HG03066 (cell line): ENCODE measurements at regions not wholly inside any gene's neighbourhood (a gene's known extent, or its start where the extent isn't known, plus 50 kb on each side); places are given as distances from the start of the nearest gene placed in this dataset.
"Not testable (repeated sequence)": the region's sequence is repeated elsewhere in the genome, so short reads cannot be mapped to it uniquely, and the experiment has no call there.

ENCODE experiments used
- ATAC-seq: cut with Tn5 transposase; IDR thresholded peaks from one replicate; pipeline ENCODE4 v1.9.1; 2021; ENCODE audit warnings: low read depth; ENCODE audit not compliant: unreplicated experiment

- ATAC-seq: no peak
Measured at GRCh38 chr22:48782326-48782725, 1045.3 kb downstream of the BRD1 start.

DNA sequence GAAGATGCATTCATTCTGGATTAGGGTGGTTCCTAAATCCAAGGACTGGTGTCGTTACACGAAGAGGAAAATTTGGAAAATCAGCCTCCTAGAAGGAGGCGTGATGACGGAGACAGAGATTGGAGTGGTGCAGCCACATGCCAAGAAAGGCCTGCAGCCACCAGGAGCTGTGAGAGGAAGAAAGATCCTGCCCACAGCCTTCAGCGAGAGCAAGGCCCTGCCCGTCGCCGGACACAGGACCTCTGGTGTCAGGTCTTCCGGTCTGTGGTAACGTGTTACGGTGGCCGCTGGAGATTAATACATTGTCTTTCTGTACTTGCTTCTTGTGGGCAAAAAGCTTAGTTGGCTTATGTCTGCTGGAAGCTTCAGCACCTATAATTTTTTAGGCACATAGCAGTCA, 1045.8 kb downstream of the BRD1 start:
- no peak for ATAC-seq

DNA sequence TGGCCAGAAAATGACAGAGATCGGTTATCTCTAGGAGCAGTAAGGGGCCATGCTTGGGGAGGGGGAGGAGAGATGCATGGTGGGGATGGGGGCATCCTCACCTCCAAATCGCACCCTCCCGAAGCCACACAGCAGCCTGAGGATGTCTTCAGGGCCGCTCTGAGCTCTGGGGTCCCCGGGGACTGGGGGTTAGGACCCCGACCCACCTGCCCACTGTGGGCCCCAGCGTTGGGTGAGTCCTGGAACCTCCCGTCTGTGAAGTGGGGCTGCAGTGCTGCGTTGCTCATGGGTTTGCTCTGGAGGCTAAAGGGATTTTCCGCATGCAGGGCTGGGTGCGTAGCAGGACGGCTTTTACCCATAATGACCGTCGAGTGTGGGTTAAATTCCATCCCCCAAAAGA, 1046.3 kb downstream of the BRD1 start:
- no peak for ATAC-seq

DNA sequence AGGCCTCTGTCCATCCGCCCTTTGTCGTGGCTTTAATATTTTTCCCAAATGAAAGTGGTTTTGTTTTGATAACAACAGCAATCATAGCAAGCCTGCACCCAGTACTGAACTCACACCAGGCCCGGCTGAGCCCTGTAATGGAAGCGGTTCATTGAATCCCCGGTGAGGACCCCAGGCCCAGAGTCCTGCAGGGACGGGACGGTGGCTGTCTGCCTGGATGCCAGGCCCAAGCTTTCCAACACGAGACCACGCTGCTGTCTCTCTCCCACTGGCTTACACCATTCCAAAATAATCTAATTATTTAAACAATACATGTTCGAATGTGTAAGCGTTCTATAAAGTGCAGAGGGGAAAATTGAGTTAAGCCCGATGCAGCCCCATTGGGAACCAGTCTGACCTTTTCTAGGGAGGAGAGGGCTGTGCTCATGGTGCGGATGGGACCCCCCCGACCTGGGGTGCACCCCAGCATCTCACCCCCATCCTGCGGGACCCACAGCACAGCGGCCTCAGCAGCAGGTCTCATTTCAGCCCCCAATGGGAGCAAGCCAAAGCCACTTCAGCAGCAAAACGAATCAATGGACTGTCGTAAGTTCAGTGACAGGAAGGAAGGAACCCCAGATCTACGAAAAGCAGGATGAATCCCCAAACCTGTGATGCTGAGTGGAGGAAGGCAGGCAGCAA, 1046.9 kb downstream of the BRD1 start:
- ATAC-seq: no peak

DNA sequence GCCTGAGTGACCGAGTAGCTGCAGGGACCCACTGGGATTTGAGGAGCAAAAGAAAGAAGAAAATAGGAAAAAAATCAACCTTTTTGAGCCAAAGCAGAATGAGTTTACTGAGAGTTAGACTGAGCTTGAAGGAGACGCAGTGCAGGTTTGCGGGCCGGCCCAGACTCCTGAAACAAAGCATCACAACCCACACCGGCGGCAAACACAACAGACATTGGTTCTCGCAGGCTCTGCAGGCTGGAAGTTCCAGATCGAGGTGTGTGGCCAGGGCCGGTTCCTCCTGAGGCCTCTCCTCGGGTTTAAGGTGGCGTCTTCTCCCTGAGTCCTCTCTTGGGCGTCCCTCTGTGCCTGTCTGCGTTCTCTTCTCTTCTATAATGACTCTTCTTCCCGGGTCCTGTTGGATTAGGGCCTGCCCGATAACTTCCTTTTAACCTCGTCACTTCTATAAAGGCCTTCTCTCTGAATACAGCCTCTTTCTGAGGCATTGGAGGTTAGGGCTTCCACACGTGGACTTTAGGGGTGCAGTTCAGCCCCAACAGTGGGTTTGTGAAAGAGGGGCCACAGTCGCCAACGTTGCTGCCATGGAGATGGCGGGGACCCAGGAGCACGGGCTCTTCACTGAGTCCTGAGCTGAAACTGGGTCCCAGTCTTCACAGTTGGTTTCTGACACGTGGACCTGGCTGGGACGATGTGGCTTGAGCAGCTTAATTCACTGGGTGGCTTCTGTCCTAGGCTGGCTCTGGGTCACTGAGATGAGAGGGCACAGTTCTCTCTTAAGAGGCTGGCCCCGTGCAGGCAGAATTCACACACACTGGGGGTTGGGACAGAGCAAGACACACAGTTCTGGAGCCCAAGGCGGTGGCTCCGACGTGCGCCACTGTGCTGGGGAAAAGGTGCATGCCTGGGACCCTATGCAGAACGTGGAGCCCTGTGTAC, 1047.7 kb downstream of the BRD1 start:
- ATAC-seq: no peak

GRCh38 chr22:48779211-48779643, 1048.4 kb downstream of the BRD1 start:
- no peak for ATAC-seq

DNA sequence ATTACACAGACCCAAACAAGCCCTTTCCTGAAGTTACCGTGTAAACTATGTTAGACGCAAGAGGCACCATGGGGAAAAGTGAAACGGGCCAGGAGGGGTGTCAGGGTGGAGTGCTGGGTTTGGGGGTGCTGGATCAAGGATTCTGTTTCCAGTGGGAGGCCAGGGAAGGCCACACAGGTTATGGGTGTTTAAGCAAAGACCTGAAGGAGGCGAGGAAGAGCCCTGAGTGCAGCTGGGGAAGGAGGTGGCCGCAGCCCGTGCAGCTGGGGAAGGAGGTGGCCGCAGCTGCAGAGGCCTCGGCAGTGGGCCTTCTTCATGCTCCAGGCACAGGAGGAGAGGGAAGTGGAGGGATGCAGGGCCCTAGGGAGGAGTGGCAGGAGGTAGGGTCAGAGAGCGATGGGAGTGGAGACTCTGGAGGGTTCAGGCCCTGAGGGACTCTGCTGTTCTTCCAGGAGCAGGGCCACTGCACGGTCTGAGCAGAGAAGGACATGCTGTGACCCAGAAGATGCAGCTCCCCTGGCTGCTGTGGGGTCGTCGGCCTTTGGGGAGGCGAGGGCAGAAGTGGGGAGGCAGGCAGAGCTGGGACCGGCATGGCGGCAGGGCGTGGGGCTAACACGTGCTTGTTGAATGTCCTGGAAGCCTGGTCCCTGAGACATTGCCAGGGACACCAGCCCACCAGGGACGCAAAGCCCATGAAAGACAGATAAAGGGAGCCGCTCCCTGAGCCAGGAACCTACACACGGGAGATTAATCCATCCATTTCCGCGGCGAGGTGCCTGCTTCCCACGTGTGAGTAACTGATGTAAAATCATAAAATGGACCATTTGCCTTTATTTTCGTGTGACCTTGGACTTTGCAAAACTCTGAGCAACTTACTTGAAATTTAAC, 1049.1 kb downstream of the BRD1 start:
- ATAC-seq: no peak

DNA sequence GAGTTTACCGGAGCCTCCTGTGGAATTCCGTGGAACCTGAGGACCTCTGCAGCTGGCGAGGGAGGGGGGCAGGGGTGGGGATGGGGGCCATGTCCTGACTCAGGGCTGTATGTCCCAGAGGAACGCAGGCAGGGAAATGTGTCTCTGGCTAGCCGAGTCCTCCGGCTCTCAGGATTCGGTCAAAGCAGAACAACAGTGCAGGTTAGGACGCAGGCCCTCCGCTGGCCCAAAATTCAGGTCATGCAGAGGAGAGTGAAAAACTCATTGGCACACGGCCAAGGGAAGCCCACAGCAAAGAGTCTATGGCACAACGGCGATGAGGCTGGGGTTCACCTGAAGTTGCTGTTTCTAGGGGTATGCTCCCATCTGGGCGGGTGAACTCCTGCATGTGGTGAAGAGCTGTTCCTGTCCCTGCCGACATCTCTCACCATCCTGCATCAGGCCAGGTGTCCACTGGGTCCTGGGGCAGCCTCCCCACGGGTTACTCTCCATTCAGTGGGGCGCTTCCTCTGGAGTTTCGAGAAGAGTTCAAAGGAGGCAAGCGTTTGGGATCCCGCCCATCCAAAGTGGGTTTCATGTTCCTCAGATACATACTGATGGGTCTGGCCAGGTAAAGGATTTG, 1055.3 kb downstream of the BRD1 start:
- ATAC-seq: no peak

DNA sequence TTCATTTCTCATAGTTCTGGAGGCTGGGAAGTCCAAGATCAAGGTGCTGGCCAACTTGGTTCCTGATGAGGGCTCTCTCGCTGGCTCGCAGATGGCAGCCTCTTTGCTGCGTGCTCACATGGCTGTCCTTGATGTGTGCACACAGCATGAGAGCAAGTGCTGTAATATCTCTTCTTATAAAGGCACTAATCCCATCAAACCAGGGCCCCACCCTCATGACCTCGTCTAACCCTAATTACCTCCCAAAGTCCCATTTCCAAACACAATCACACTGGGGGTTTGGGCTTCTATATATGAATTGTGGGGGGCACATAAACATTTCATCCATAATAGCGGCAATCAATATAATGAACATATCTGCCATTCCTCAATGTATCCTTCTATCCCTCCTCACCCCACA, 1062.1 kb downstream of the BRD1 start:
- ATAC-seq: no peak

DNA sequence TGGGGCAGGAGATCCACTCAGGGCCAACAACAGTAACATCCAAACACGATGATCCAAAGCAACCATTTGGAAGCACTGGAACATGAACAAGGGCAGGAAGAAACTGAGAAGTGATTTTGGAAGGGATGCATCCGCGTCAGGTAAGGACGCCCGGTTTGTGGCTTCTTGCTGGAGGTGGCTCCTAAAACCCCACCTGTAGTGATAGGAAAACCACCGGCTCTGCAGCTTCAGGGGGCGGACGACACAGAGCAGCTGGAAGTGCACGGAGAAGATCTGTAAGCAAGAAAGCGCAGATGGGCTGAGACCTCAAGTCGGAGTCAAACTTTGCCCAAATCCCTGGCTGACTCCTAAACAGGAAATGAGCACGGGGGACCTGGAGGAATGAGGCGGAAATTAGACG, 1066.1 kb downstream of the BRD1 start:
- no peak for ATAC-seq

DNA sequence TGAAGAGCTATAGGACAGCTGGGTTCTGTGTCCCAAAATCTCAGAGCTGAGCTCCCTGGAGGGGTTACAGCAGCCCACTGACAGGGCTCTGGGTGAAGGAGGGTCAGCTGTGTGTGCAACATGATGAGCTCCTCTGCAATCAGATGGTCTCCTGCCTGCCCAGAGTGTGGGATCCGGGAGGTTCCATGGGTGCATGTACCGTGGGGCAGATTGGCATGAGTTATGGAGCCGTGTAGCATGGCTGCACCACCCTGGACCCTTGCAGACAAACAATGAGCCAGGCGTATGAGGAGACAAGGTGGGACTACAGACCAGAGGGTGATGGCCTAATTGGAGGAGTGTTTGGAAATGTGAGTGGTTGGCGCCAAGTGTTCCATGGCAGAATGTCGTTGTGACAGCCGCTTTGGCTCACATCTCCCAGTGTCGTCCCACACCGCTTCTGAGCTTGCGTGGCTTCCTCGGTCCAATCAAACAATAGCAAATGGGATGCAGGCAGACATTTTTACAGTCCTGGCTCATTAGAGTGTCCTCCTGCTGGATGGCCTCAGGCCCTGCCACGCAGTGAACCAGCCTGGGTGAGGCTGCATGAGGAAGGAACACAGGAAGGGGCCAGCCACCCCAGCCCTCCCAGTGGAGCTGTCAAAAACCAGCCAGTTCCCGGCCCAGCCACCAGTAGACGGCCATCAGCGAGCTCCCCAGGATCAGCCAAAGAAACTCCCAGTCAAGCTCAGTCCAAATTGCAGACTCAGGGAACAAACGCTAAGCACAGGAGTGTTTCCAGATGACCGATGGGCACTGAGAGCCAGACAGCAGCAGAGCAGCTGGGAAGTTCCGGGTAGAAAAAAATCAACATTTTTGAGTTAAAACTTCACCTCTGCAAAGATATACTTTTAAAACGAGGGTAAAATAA, 1066.9 kb downstream of the BRD1 start:
- ATAC-seq: no peak

- ATAC-seq: no peak
Measured at GRCh38 chr22:48758881-48759875, 1068.5 kb downstream of the BRD1 start.

GRCh38 chr22:48757985-48758561, 1069.6 kb downstream of the BRD1 start:
- no peak for ATAC-seq

- ATAC-seq: no peak
Measured at GRCh38 chr22:48757581-48757980, 1070.1 kb downstream of the BRD1 start.

DNA sequence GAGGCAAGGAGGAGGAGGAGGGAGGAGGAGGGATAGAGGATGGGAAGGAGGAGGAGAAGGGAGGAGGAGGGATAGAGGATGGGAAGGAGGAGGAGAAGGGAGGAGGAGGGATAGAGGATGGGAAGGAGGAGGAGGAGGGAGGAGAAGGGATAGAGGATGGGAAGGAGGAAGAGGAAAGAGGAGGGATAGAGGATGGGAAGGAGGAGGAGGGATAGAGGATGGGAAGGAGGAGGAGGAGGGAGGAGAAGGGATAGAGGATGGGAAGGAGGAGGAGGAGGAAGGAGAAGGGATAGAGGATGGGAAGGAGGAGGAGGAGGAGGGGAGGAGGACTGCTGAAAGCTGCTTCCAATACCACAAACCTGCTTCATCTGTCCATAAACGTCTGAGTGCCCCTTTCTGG, 1070.5 kb downstream of the BRD1 start:
- not testable (repeated sequence) for ATAC-seq

DNA sequence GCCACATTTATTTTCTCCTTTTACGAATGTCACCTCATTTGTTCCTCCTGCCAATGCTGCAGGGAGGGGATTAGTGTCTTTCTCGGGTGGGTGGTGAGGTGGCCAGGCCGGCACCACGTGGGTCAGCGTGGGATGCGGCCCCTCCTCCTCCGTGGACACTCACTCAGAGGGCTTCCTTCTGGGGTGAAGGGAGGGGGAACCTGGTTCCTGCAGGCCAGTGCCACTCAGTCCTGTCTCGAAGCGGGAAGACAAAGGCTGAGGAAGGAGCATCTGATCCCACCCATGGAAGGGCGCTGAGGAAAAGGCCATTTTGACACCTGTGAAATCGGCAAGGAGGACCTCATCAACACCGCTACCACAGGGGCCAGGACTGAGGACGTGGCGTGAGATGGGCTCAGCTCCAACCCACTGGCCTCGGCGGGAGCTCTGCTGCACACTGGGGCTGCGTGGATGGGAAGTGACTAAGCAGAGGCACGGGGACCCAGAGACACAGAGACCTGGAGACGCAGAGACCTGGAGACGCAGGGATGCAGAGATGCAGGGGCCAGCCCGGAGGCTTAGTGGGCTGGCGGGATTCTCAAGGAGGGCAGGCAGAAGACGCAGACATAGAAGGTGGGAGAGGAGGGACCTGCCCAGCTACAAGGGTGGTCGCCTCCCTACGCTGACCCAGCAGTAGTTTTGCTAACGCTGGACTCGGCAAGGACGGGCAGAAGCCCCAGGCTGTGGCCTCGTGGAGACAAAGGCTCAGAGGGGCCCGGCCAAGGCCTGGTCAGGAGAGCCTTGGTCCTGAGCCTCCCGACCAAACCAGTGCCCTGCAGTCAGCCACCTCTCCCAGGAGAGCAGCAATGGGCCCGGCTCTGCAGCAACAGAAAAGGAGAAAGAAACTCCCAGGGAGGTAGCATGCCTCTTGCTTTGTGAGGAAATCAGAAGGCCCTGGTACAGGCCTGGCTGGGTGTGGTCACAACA, 1071.2 kb downstream of the BRD1 start:
- no peak for ATAC-seq
